Hepatocyte (in vitro differentiated cells): ENCODE measurements at regions not wholly inside any gene's neighbourhood (a gene's known extent, or its start where the extent isn't known, plus 50 kb on each side); places are given as distances from the start of the nearest gene placed in this dataset.

Experiments used
- DNase-seq: peaks from one replicate; pipeline ENCODE4 v3.0.0-alpha.2; 2016; ENCODE audit warnings: low spot score
- H2AFZ ChIP-seq: fragments of 200-600 bp; sonication (generic); 2 replicates; pipeline ENCODE4 v1.6.0; 2016; ENCODE audit warnings: antibody characterized with exemption, mild to moderate bottlenecking
- H3K27ac ChIP-seq: fragments of 200-600 bp; sonication (generic); 2 replicates; pipeline ENCODE4 v1.5.1; 2016; ENCODE audit warnings: mild to moderate bottlenecking
- H3K27me3 ChIP-seq: fragments of 200-600 bp; sonication (generic); 2 replicates; pipeline ENCODE4 v1.6.1; 2016
- H3K36me3 ChIP-seq: fragments of 200-600 bp; sonication (generic); replicated peaks from 2 replicates; pipeline ENCODE4 v1.5.1; 2016; ENCODE audit warnings: low read depth; ENCODE audit not compliant: insufficient read depth
- H3K4me1 ChIP-seq: fragments of 200-600 bp; sonication (generic); 2 replicates; pipeline ENCODE4 v1.5.1; 2016; ENCODE audit warnings: mild to moderate bottlenecking, moderate library complexity; ENCODE audit not compliant: insufficient read depth
- H3K4me2 ChIP-seq: fragments of 200-600 bp; sonication (generic); 2 replicates; pipeline ENCODE4 v1.6.0; 2016
- H3K4me3 ChIP-seq: fragments of 200-600 bp; sonication (generic); 2 replicates; pipeline ENCODE4 v1.5.1; 2016; ENCODE audit warnings: mild to moderate bottlenecking
- H3K79me2 ChIP-seq: fragments of 200-600 bp; sonication (generic); 2 replicates; pipeline ENCODE4 v1.6.0; 2017; ENCODE audit warnings: mild to moderate bottlenecking
- H3K9me2 ChIP-seq: fragments of 200-600 bp; sonication (generic); replicated peaks from 2 replicates; pipeline ENCODE4 v1.6.0; 2017; ENCODE audit warnings: mild to moderate bottlenecking; ENCODE audit not compliant: insufficient read depth
- H3K9me3 ChIP-seq: fragments of 200-600 bp; sonication (generic); 2 replicates; pipeline ENCODE4 v1.5.1; 2016; ENCODE audit warnings: low read depth, mild to moderate bottlenecking
- H4K20me1 ChIP-seq: fragments of 200-600 bp; sonication (generic); 2 replicates; pipeline ENCODE4 v1.6.0; 2016; ENCODE audit warnings: mild to moderate bottlenecking; ENCODE audit not compliant: insufficient read depth, poor library complexity, severe bottlenecking
- CTCF ChIP-seq: fragments of 200-600 bp; sonication (generic); IDR thresholded peaks from 2 replicates; pipeline ENCODE4 v1.5.1; 2016; ENCODE audit warnings: antibody characterized with exemption, mild to moderate bottlenecking; ENCODE audit not compliant: poor library complexity
- EZH2 ChIP-seq: fragments of 200-600 bp; sonication (generic); IDR thresholded peaks from 2 replicates; pipeline ENCODE4 v1.6.1; 2016; ENCODE audit warnings: antibody characterized with exemption, mild to moderate bottlenecking, borderline replicate concordance
- EZH2phosphoT487 ChIP-seq: fragments of 200-600 bp; sonication (generic); IDR thresholded peaks from one replicate; pipeline ENCODE4 v1.6.1; 2018; ENCODE audit warnings: antibody characterized with exemption, mild to moderate bottlenecking, low read depth, moderate library complexity; ENCODE audit not compliant: unreplicated experiment, severe bottlenecking
- WGBS: methylation state at CpG from one replicate; pipeline ENCODE4 v1.1.6; 2016; ENCODE audit warnings: low lambda C conversion rate; ENCODE audit errors: missing lambda C conversion rate; 5-methylcytosine and 5-hydroxymethylcytosine counted together

GRCh38 chr13:79853251-79853650, 372.3 kb downstream of the NDFIP2 start:
- WGBS, result 86% methylated on average over 1 of the region's 1 CpG

DNA sequence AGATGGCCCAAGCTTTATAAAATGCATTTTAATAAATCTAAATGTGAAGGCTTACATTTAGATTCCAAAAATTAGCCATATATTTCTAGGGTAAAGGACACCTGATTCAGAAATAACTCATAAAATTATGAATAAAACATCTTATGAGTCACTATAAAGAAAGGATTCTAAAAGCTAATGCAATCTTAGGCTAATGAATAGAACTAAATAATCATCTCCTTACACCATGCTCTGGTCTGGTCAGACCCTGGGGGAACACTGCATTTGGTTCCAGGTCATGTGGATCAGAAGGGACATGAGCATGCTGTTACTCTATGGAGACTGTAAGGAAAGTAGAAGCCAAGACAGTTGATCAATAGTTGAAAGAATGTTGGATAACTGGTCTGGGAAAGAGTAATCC, 370.4 kb downstream of the NDFIP2 start:
- Histone ChIP-seq H3K27ac (no peak overlapping the region), H3K36me3 (no peaks in the 10 kb centered on the region), H2AFZ (no peak overlapping the region), H3K9me2 (no peaks in the 10 kb centered on the region), H3K9me3 (no peaks in the 10 kb centered on the region), H4K20me1 (no peaks in the 10 kb centered on the region), H3K4me1 (no peaks in the 10 kb centered on the region), H3K27me3 (no peaks in the 10 kb centered on the region), H3K79me2 (no peaks in the 10 kb centered on the region), H3K4me3 (no peak overlapping the region), H3K4me2 (no peak overlapping the region)
- TF ChIP-seq CTCF (no peak), EZH2 (no peak), EZH2phosphoT487 (no peak)
- no peak for DNase-seq

More at GRCh38 chr13:79853251-79853650, 372.3 kb downstream of the NDFIP2 start:
- Histone ChIP-seq H3K4me1 (no peaks in the 10 kb centered on the region), H3K9me3 (no peaks in the 10 kb centered on the region), H3K27me3 (no peaks in the 10 kb centered on the region), H3K27ac (no peak overlapping the region), H2AFZ (no peak overlapping the region), H3K36me3 (no peaks in the 10 kb centered on the region), H4K20me1 (no peaks in the 10 kb centered on the region), H3K79me2 (no peaks in the 10 kb centered on the region), H3K4me3 (no peak overlapping the region), H3K9me2 (no peaks in the 10 kb centered on the region), H3K4me2 (no peak overlapping the region)
- TF ChIP-seq EZH2 (no peak), CTCF (no peak), EZH2phosphoT487 (no peak)
- no peak for DNase-seq

GRCh38 chr13:79847882-79848592, 367.1 kb downstream of the NDFIP2 start:
- no peak overlapping the region for H2AFZ ChIP-seq
- no peaks in the 10 kb centered on the region for H3K4me1 ChIP-seq
- H3K27me3 ChIP-seq, result no peaks in the 10 kb centered on the region
- H3K4me2 ChIP-seq, result no peak overlapping the region
- 84% methylated on average over 5 of the region's 5 CpGs for WGBS
- H4K20me1 ChIP-seq, result no peaks in the 10 kb centered on the region
- TF ChIP-seq EZH2 (no peak), CTCF (no peak), EZH2phosphoT487 (no peak)
- H3K9me2 ChIP-seq, result no peaks in the 10 kb centered on the region
- H3K79me2 ChIP-seq, result no peaks in the 10 kb centered on the region
- no peak for DNase-seq
- no peak overlapping the region for H3K27ac ChIP-seq
- no peaks in the 10 kb centered on the region for H3K36me3 ChIP-seq
- no peak overlapping the region for H3K4me3 ChIP-seq
- no peaks in the 10 kb centered on the region for H3K9me3 ChIP-seq
